ENCODE measurements at regions not wholly inside any gene's neighbourhood (a gene's known extent, or its start where the extent isn't known, plus 50 kb on each side); places are given as distances from the start of the nearest gene placed in this dataset.

DNA sequence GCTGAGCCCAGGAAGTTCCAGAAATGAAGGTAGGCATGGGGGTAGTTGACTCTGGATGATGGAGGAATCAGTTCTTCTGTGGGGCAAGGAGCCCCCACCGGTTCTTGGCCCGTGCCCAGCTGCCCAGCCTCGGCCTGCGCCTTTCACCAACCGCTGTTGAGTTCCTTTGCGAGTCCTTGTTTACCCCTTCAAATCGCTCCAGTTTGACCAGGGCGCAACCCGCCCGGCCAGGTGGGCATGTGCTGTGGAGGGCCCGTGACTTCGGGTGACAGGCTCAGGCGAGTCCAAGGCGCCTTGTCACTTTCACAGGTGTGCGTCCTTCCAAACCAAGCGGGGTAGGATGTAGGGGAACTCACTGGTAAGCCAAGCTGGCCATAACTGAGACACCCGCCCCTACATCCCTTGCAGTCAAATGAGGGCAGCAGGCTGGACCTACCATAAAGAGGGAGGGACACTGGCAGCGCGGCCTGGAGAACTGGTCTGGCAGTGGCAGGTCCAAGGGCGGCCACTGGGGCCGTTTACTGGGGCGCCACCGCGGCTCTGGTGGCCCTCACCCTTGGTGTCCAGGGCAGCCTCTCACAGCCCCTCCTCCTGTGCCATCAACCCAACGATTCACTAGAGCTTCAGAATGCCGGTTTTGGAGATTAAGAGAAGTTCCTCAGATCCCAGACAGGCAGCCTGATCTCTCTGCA, 160.3 kb upstream of the ZIC3 start:
- FAIRE-seq (no peak), DNase-seq (ENCODE audit: extremely low spot score, insufficient read length, low read depth) (no peak)

DNA sequence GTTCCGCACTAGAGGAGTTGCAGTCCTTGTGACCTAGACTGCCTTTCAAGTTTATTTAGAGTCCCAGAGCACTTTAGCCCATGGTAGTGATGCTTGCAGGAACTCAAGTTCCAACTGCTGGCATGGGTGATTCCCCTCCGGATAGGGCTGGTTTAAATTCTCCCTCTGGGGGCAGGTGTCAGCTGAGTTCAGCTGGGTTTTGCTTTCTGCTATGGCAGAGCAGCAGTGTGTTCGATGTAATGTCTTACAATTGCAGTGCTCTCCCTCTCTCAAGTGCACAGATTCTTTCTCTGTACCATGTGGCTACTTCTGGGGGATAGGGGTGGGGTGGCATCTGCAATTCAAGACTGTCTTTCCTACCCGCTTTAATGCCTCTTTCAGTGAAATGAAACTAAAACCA, 164.8 kb upstream of the ZIC3 start:
- FAIRE-seq, result no peak
- no peak for DNase-seq (ENCODE audit: extremely low spot score, insufficient read length, low read depth)

DNA sequence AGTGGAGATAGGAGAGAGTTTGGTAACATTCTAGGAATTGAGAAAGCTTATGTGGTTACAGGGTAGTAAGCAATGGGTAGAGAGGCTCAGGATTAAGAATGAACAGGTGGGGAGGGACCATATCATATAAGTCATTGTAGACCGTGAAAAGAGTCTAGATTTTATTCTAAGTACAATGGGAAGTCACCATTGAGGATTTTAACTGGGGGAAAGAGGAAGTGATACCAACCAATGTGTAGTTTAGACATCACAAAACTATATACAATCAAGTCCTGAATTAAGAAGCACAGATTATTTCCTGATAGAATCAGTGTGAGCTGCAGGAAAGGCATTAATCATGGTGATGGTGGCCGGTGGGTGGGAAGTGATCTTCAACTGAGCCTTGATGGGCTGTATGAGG, 178.3 kb upstream of the ZIC3 start:
- DNase-seq (ENCODE audit: extremely low spot score, insufficient read length, low read depth), result no peak
- FAIRE-seq, result no peak

DNA sequence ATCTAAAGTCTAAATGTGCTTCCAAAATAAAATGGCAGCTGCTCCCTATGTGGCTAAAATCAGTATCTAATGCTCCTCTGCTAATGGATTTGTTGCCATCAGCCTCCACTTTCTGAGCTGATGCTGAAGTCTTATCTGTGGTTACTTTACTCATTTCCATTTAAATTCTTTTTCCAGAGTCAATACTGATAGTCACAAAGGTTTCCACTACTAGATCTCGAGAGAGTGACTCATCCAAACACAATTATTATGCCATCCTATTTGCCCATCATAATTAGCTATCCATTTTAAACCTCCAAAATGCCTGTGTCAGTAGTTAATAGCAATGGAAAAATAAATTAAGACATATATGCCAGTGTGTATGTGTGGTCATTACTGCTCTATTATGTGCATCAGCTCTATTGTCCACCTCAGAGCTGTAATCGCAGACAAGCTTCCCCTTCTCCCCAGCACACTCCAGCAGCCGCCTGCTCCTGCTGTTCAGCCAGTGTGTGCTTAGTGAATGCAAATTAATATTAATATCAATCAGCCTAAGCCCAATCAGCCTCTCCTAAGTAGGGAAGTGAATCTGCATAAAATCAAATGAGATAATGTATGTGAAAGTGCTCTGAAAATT, 199.8 kb upstream of the ZIC3 start:
- FAIRE-seq (no peak), DNase-seq (ENCODE audit: extremely low spot score, insufficient read length, low read depth) (no peak)

DNA sequence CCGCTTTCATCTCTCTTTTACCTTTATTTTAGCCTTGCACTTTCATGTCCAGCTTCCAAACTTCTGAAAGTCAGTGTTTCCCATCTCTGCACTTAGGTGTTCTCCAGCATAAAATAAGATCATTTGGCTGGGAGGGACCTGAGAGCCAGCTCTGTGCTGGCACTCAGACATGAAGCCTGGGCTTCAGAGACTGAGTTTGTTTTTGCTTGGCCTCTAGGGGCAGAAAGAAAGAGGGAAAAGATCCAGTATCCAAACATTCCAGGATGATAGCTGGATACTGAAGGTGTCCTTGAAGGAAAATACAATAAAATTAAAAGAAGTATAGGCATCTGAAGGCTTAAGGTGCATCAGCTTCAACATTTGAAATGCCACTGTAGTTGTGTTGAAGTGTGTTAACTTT, 202.4 kb upstream of the ZIC3 start:
- DNase-seq (ENCODE audit: extremely low spot score, insufficient read length, low read depth) (no peak), FAIRE-seq (no peak)

DNA sequence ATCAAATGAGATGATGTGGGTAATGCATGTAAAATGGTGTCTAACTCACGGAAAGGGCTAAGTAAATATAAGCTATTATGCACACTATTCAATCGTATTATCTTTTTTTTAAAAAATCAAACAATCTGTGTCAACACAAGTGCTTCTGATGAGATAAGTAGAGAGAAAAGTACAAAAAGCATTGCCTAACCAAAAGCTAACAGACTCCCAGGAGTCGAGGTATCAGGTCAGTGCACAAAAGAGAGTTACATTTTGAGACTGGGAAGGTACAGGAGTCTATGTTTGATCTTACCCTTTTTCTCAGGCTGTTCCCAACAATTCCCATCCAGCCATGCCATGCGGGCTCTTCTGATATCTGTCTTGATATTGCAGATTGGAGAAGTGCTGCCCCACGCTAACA, 203.3 kb upstream of the ZIC3 start:
- DNase-seq (ENCODE audit: extremely low spot score, insufficient read length, low read depth), result no peak
- no peak for FAIRE-seq

DNA sequence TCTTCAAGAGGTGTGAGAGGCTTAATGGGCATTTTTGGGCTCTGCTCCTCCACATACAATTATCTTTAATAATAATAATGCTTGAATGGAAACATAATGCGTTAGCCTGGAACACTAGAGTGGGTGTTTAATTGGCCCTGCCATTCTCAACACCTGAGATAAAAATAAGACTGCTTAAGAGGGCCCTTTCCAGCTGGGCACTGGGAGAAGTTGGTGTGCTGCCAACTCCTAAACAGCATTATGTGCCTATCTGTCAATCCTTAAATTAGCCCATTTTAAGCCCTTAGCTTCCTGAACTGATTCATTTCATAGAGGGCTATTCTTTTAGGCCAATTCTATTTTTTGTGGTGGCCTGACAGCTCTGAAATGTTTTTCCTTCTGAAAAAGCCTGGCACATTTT, 211.1 kb upstream of the ZIC3 start:
- DNase-seq (ENCODE audit: extremely low spot score, insufficient read length, low read depth) (no peak), FAIRE-seq (no peak)

DNA sequence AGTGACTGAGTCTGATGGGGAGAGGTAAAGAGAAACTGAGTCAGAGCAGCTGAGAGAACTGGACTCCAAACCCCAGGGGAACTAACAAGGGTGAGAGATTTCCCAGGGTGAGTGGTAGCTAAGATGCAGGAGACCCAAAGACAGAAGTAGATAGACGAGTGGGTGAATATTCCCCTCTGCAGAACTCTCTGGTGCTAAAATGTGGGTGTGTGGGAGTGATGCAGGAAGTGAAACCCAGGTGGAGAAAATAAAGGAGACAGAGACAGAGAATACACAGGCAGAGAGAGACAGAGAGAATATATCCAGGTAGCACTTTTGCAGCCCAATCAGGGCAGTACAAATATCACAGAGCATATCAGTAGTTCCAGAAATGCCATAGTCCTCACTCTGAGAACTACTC, 212.5 kb upstream of the ZIC3 start:
- no peak for FAIRE-seq
- no peak for DNase-seq (ENCODE audit: extremely low spot score, insufficient read length, low read depth)

DNA sequence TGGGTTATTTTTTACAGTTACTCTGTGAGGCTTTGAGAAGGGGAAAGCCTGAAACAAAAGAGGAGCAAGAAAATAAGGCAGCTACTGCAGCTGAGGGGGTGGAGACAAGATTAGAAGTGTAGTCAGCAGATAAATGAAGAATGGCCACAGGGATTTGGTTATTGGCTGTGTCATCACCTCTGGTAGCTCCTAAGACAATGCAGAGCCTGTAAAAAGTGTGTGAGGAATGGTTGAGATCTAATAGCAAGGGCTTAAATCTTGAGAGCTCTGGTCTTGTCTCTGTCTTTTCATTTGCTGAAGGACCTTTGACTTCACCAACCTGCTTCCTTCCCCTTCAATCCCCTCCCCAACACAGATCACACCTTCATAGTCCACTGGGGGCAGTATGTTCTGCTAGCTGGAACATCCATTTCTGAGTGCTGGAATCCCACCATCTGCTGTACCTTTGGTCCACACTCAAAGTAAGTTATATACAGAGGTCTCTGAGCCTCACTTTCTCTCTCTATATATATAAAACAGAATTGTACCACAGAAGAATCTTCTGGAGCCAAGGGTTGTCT, 213.7 kb upstream of the ZIC3 start:
- DNase-seq (ENCODE audit: extremely low spot score, insufficient read length, low read depth), result no peak
- FAIRE-seq, result no peak

DNA sequence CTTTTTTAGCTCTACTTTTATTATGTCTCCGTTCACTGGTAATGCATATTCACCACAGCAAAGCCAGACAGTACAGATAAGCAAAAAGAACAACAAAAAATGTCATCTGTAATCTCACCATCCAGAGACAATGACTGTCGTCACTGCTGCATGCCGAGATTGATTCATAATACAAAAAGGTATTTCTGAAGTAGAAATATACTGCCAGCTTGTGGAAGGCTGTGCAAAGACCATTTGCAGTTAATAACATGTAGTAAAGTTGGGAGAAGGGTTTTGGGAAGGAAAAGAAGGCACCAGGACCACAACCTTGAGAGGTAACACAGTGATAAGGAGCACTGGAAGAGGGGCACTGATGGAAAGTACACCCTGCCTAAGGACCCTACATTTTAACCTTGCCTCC, 223.0 kb upstream of the ZIC3 start:
- DNase-seq (ENCODE audit: extremely low spot score, insufficient read length, low read depth) (no peak), FAIRE-seq (peak; percentile 26)

DNA sequence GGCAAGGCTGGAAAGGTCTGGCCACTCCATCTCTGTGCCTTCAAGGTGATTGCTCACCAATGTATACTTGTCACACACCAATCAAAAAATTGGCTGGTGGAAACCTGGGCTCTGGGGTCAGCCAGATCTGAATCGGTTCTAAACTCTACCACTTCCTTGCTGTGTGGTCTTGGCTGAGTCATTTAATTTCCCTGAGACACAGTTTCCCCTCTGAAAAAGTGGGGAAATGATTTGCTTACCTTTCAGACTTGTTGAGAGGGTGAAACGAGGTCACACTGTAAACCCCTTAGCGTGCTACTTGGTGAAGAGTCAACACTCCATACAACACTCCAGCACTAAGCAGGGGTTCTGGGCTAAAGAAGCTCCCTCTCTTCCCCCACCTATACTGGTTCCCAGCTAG, 252.3 kb upstream of the ZIC3 start:
- DNase-seq (ENCODE audit: extremely low spot score, insufficient read length, low read depth) (no peak), FAIRE-seq (no peak)

DNA sequence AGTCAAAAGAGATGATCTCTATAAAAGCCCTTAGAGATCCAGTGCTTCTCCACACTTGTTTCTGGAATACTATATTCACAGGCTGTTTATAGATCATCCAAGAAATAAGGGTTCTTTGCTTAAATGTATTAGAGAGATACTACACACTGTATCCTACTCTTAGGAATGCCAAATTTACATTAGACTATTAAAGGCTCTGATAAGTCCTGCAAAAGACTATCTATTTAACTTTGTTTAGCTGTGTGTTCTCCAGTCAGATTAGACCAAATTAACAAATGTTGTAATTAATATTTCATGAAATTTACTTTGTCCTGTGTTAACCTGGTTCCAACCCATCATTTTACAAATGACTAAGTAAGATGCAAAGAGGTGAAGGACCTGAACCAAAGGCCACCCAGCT, 260.5 kb upstream of the ZIC3 start:
- FAIRE-seq (no peak), DNase-seq (ENCODE audit: extremely low spot score, insufficient read length, low read depth) (no peak)

DNA sequence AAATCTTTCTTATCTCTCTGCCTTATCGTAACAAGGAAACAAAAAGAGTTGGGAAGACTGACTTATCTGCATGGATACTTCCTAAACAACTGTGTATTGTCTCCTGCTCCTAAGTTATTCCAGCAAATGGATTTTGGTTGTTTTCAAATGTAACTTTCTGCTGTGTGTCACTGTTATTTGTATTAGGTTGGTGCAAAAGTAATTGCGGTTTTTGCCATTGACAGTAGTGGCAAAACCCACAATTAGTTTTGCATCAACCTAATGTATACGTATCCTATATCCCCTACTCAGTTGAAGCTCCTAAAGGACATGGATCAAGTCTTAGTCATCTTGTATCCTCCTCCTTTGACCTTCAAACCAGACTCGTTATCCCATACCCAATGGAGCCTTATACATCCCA, 263.4 kb upstream of the GPR101 start:
- DNase-seq (ENCODE audit: extremely low spot score, insufficient read length, low read depth) (no peak), FAIRE-seq (no peak)

DNA sequence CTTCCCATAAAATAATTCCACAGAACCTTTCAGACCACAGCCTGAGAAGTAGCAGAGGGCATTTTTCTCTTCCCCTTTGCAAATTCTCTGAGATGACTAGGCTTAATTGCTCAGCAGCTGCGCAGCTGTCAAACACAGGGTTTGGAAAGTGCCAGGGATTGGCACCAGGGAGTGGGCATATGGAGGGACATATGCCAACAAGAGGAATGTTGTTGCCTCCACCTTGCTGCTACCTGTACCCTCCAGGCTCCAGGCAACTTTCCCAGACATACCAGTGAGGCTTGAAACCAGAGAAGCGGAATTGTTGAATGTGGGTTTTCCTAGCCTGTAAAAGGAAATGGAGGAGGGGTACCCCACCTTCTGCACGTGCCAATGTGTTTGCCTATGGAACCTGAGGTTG, 256.2 kb upstream of the GPR101 start:
- no peak for DNase-seq (ENCODE audit: extremely low spot score, insufficient read length, low read depth)
- no peak for FAIRE-seq

DNA sequence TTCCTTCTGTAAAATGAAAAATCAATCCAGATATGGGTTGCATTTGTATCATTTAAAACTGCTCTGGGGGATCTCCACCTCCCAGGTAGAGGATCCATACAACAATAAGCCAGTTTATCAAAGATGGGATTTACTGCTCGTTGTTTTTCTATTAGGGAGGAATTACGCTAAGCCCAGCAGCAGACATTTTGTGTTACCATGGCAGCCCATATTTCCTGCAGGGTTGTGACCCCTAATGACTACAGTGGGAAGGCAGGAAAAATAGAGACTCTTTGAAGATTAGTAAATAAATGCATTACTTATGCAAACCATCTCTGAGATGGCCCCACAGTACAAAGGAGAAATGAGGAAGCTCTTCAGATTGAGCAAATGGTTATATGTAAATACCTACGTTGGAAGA, 253.4 kb upstream of the GPR101 start:
- DNase-seq (ENCODE audit: extremely low spot score, insufficient read length, low read depth), result no peak
- no peak for FAIRE-seq

DNA sequence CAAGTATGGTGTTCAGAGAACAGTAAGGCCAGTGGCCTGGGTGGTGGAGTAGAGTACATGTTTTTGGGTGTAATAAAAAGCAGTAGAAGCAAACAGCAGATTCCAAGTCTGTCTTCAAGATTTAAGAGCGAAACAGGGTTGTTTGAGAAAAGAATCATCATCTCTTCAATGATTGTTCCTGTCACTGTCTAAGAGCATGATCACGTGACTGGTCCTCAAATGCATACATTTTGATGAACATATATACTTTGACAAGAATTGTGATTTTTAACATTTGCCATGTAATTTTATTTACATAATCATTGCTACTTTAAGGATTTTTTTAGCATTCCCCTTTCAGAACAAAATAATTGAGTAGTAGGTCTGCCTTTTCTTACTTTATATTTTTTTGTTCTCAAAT, 252.6 kb upstream of the GPR101 start:
- DNase-seq (ENCODE audit: extremely low spot score, insufficient read length, low read depth) (no peak), FAIRE-seq (peak; percentile 35)

DNA sequence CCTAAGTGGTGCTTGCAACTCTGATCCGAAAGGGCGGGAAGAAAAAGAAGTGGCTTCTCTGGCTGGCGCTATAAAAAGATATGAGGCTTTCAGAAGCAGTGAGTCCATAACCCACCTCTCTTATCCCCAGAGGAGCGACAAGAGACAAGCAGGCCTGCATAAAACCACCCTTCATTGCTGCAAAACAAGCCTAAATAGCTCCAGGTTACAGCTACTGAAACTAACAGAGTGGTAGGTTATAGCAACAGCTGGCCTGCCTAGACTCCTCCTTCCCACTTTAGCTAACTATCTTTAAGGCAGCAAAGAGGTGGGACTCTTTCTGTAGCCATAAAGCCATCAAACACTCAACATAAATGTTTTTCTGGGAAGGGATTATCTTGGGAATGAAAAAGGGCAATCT, 245.0 kb upstream of the GPR101 start:
- FAIRE-seq (no peak), DNase-seq (ENCODE audit: extremely low spot score, insufficient read length, low read depth) (no peak)

DNA sequence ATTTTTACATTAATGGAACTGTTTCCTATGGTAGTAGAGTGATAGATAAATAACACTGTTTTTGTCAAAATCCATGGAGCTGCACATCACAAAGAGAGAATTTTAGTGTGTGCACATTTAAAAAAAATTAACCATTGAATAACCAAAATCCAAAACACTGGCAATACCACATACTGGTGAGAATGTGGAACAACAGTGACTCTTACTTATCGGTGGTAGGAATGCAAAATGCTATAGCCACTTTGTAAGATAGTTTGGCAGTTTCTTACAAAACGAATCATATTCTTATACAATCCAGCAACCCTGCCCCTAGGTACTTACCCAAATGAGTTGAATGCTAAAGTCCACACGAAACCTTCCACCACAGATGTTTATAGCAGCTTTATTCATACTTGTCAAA, 229.6 kb upstream of the GPR101 start:
- no peak for FAIRE-seq
- DNase-seq (ENCODE audit: extremely low spot score, insufficient read length, low read depth), result no peak

DNA sequence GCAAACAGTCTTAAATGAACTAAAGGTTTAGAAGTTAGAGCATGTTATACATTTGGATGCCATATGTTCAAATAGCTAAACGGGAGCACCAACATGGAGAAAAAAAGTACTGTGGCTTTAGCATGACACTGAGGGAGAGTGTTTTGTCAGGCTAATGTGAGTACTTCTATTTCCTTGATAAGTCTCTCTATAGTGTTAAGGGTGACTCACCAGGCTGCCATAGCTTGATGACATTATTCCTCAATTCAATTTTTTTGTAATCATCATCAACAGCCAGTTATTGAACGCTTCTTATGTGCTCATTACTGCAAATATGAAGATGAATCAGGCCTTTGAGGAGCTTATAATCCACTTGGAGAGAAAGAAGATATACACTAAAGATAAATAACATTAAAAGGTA, 211.4 kb upstream of the GPR101 start:
- FAIRE-seq (no peak), DNase-seq (ENCODE audit: extremely low spot score, insufficient read length, low read depth) (no peak)

DNA sequence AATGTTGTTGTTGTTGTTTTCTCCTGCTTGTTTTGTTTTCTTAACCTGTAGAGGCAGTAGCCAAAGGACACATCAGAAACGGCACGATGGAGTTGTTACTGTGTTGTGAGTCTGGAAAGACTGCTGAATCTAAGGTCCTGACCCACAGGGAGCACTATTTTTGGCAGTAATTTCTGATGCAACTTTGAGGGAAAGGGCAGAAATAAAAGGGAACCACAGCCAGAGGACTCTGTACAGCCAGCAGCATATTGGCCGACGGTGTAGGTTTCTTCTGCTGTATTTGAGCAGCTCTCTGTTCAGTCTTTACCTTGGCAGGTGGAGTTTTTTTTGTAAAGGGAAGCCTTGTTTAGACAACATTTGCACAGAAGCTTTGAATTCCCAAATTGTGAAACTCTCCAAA, 203.0 kb upstream of the GPR101 start:
- no peak for DNase-seq (ENCODE audit: extremely low spot score, insufficient read length, low read depth)
- FAIRE-seq, result no peak

DNA sequence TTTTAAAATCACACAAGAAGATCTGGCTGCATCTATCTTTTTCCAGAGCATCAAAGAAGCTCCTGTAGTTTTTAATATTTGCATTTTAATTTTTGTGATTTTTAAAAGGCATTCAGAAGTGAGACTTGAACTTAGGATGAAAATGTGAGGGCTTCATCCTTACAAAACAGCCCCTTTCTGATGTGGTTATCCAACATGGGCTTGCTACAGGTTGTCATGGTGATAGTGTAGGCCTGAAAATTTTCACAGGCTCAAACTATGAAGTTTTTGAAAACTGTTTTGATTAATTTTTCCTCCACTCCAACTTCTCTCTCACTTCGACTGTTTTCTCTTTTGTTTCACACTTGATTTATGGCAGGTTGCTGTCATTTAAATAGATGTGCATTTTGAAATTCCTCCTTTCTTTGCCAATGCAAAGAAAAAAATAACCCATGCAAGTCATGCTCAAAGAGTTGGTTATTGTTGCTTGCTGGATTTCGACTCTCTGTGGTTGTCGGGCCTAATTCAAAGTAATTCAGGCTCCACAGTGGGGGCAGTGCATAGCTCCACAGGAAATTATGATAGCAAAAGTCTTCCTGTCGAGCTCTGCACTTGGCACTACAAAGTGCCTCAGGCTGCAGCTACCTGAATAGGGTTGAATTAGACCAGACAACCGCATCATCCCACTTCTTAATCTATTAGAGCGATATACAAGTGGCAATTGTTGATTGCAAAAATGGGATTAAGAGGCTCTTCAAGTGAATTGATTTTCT, 201.0 kb upstream of the GPR101 start:
- FAIRE-seq (no peak), DNase-seq (ENCODE audit: extremely low spot score, insufficient read length, low read depth) (no peak)

All from GM18507 (cell line).